Hepatocyte (in vitro differentiated cells): ENCODE measurements at regions not wholly inside any gene's neighbourhood (a gene's known extent, or its start where the extent isn't known, plus 50 kb on each side); places are given as distances from the start of the nearest gene placed in this dataset.
A peak's percentile ranks its signal among the peaks of the same experiment; 100 is the strongest.

Experiments used
- DNase-seq: peaks from one replicate; pipeline ENCODE4 v3.0.0-alpha.2; 2016; ENCODE audit warnings: low spot score
- H2AFZ ChIP-seq: fragments of 200-600 bp; sonication (generic); 2 replicates; pipeline ENCODE4 v1.6.0; 2016; ENCODE audit warnings: antibody characterized with exemption, mild to moderate bottlenecking
- H3K27ac ChIP-seq: fragments of 200-600 bp; sonication (generic); 2 replicates; pipeline ENCODE4 v1.5.1; 2016; ENCODE audit warnings: mild to moderate bottlenecking
- H3K27me3 ChIP-seq: fragments of 200-600 bp; sonication (generic); 2 replicates; pipeline ENCODE4 v1.6.1; 2016
- H3K36me3 ChIP-seq: fragments of 200-600 bp; sonication (generic); replicated peaks from 2 replicates; pipeline ENCODE4 v1.5.1; 2016; ENCODE audit warnings: low read depth; ENCODE audit not compliant: insufficient read depth
- H3K4me1 ChIP-seq: fragments of 200-600 bp; sonication (generic); 2 replicates; pipeline ENCODE4 v1.5.1; 2016; ENCODE audit warnings: mild to moderate bottlenecking, moderate library complexity; ENCODE audit not compliant: insufficient read depth
- H3K4me2 ChIP-seq: fragments of 200-600 bp; sonication (generic); 2 replicates; pipeline ENCODE4 v1.6.0; 2016
- H3K4me3 ChIP-seq: fragments of 200-600 bp; sonication (generic); 2 replicates; pipeline ENCODE4 v1.5.1; 2016; ENCODE audit warnings: mild to moderate bottlenecking
- H3K79me2 ChIP-seq: fragments of 200-600 bp; sonication (generic); 2 replicates; pipeline ENCODE4 v1.6.0; 2017; ENCODE audit warnings: mild to moderate bottlenecking
- H3K9me2 ChIP-seq: fragments of 200-600 bp; sonication (generic); replicated peaks from 2 replicates; pipeline ENCODE4 v1.6.0; 2017; ENCODE audit warnings: mild to moderate bottlenecking; ENCODE audit not compliant: insufficient read depth
- H3K9me3 ChIP-seq: fragments of 200-600 bp; sonication (generic); 2 replicates; pipeline ENCODE4 v1.5.1; 2016; ENCODE audit warnings: low read depth, mild to moderate bottlenecking
- H4K20me1 ChIP-seq: fragments of 200-600 bp; sonication (generic); 2 replicates; pipeline ENCODE4 v1.6.0; 2016; ENCODE audit warnings: mild to moderate bottlenecking; ENCODE audit not compliant: insufficient read depth, poor library complexity, severe bottlenecking
- EZH2 ChIP-seq: fragments of 200-600 bp; sonication (generic); IDR thresholded peaks from 2 replicates; pipeline ENCODE4 v1.6.1; 2016; ENCODE audit warnings: antibody characterized with exemption, mild to moderate bottlenecking, borderline replicate concordance
- EZH2phosphoT487 ChIP-seq: fragments of 200-600 bp; sonication (generic); IDR thresholded peaks from one replicate; pipeline ENCODE4 v1.6.1; 2018; ENCODE audit warnings: antibody characterized with exemption, mild to moderate bottlenecking, low read depth, moderate library complexity; ENCODE audit not compliant: unreplicated experiment, severe bottlenecking
- WGBS: methylation state at CpG from one replicate; pipeline ENCODE4 v1.1.6; 2016; ENCODE audit warnings: low lambda C conversion rate; ENCODE audit errors: missing lambda C conversion rate; 5-methylcytosine and 5-hydroxymethylcytosine counted together
- TF ChIP-seq, protein P1 (sequence below): fragments of 200-600 bp; sonication (generic); IDR thresholded peaks from 2 replicates; pipeline ENCODE4 v1.5.1; 2016; ENCODE audit warnings: antibody characterized with exemption, mild to moderate bottlenecking; ENCODE audit not compliant: poor library complexity

DNA sequence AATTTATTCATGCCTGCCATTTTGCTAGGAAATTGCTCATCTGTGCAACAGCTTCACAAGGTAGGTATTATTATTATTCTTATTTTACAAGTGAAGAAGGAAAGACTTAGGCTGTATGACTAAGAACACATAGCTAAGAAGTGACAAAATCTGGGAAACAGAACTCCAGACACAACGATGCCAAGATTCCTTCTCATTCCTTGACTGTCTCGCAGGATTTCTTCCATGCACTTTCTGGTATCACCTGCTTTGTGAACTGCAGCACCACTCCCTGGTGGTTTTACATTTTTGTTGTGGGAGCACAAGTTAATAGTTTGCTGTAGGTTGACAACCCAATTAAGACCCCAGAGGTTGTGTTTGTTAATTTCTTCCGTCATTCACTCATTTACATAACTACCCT lies 188.5 kb downstream of the LACC1 start:
- Histone ChIP-seq H3K9me3 (no peaks in the 10 kb centered on the region), H4K20me1 (no peaks in the 10 kb centered on the region), H2AFZ (no peak overlapping the region), H3K36me3 (no peaks in the 10 kb centered on the region), H3K4me1 (peaks cover 8% of the 10 kb centered on the region), H3K4me2 (no peak overlapping the region), H3K4me3 (no peak overlapping the region), H3K27me3 (no peaks in the 10 kb centered on the region), H3K79me2 (no peaks in the 10 kb centered on the region), H3K27ac (no peak overlapping the region), H3K9me2 (no peaks in the 10 kb centered on the region)
- no peak for DNase-seq
- TF ChIP-seq EZH2phosphoT487 (no peak), EZH2 (no peak)
- TF ChIP-seq, protein P1, sequence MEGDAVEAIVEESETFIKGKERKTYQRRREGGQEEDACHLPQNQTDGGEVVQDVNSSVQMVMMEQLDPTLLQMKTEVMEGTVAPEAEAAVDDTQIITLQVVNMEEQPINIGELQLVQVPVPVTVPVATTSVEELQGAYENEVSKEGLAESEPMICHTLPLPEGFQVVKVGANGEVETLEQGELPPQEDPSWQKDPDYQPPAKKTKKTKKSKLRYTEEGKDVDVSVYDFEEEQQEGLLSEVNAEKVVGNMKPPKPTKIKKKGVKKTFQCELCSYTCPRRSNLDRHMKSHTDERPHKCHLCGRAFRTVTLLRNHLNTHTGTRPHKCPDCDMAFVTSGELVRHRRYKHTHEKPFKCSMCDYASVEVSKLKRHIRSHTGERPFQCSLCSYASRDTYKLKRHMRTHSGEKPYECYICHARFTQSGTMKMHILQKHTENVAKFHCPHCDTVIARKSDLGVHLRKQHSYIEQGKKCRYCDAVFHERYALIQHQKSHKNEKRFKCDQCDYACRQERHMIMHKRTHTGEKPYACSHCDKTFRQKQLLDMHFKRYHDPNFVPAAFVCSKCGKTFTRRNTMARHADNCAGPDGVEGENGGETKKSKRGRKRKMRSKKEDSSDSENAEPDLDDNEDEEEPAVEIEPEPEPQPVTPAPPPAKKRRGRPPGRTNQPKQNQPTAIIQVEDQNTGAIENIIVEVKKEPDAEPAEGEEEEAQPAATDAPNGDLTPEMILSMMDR = no peak
- 91% methylated on average over 3 of the region's 3 CpGs for WGBS

DNA sequence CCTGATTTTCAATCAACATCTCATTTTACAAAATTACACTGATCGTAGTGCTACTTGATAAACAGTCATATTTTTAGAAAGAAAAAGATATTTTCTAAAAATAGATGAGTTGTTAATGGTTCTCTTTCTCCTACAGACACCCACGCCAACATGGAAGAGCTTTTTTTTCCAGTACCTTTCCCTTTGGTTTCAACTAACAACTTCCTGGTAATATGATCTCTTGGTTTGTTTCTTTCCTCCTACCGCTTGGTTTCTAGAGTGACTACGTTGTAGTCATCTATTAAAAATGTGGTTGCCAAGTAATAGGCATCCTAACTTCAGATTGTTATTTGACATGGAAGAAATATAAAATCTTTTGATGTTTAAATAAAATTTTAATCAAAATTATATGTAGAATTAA lies 189.0 kb downstream of the LACC1 start:
- no peaks in the 10 kb centered on the region for H3K9me3 ChIP-seq
- H3K27me3 ChIP-seq = no peaks in the 10 kb centered on the region
- H3K36me3 ChIP-seq = no peaks in the 10 kb centered on the region
- no peak for DNase-seq
- 59% methylated on average over 4 of the region's 4 CpGs for WGBS
- TF ChIP-seq EZH2 = no peak
- TF ChIP-seq EZH2phosphoT487 = no peak
- TF ChIP-seq, protein P1 = no peak
- H3K4me2 ChIP-seq = no peak overlapping the region
- H3K4me1 ChIP-seq = peaks cover 7% of the 10 kb centered on the region
- H3K4me3 ChIP-seq = no peak overlapping the region
- H4K20me1 ChIP-seq = no peaks in the 10 kb centered on the region
- H3K9me2 ChIP-seq = no peaks in the 10 kb centered on the region
- no peaks in the 10 kb centered on the region for H3K79me2 ChIP-seq
- no peak overlapping the region for H2AFZ ChIP-seq
- no peak overlapping the region for H3K27ac ChIP-seq

DNA sequence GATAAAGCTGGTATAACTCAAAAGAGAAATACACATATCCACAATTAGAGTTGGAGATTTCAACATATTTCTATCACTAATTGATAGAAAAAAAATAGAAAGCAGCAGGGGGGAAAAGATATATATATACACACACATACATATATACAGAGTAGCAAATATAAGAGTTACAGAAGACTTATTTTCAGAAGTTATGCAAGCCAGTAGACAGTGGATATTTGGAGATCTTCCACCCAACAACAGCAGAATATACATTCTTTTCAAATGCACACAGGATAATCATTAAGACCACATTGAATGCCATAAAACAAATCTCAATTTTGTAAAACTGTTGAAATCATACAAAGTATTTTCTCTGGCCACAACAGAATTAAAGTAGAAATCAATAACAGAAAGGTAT lies 192.8 kb downstream of the LACC1 start:
- TF ChIP-seq EZH2phosphoT487 = no peak
- TF ChIP-seq EZH2 = no peak
- TF ChIP-seq, protein P1 = no peak
- no peaks in the 10 kb centered on the region for H4K20me1 ChIP-seq
- no peaks in the 10 kb centered on the region for H3K27me3 ChIP-seq
- H3K9me3 ChIP-seq = no peaks in the 10 kb centered on the region
- H3K4me2 ChIP-seq = no peak overlapping the region
- H3K9me2 ChIP-seq = no peaks in the 10 kb centered on the region
- DNase-seq = no peak
- H3K4me1 ChIP-seq = no peaks in the 10 kb centered on the region
- H2AFZ ChIP-seq = no peak overlapping the region
- H3K79me2 ChIP-seq = no peaks in the 10 kb centered on the region
- H3K36me3 ChIP-seq = no peaks in the 10 kb centered on the region
- H3K27ac ChIP-seq = no peak overlapping the region
- no peak overlapping the region for H3K4me3 ChIP-seq

DNA sequence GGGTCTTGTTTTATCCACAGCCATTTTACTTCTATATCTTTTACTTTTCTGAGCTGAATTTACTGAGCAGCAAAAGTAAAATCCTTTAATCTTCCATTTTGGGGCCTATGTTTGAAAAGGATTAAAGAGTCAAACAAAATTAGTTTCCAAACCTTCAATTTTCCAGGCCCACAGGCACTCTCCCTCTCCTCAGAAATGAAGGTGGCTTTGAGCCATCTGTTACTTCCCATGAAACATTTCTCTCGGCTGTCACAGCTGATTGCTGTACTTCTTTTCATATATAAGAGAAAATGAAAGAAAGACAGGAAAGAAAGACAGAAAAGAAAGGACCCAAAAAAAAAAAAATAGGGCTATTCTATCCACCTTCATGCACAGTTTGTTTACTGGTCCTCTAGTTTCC lies 194.9 kb downstream of the LACC1 start:
- no peaks in the 10 kb centered on the region for H3K9me3 ChIP-seq
- H3K4me2 ChIP-seq = no peak overlapping the region
- peak overlapping the region; percentile 12 for H3K27ac ChIP-seq
- no peaks in the 10 kb centered on the region for H3K27me3 ChIP-seq
- no peak overlapping the region for H2AFZ ChIP-seq
- no peak for DNase-seq
- H3K4me1 ChIP-seq = no peaks in the 10 kb centered on the region
- H4K20me1 ChIP-seq = no peaks in the 10 kb centered on the region
- H3K36me3 ChIP-seq = no peaks in the 10 kb centered on the region
- 14% methylated on average over 1 of the region's 1 CpG for WGBS
- H3K4me3 ChIP-seq = no peak overlapping the region
- no peaks in the 10 kb centered on the region for H3K9me2 ChIP-seq
- TF ChIP-seq, protein P1 = no peak
- no peak for TF ChIP-seq EZH2phosphoT487
- no peak for TF ChIP-seq EZH2
- no peaks in the 10 kb centered on the region for H3K79me2 ChIP-seq
